Nephron (organoid): ENCODE measurements at regions not wholly inside any gene's neighbourhood (a gene's known extent, or its start where the extent isn't known, plus 50 kb on each side); places are given as distances from the start of the nearest gene placed in this dataset.

Source experiments
- H3K27ac Mint-ChIP-seq, 3 experiments: 2 replicates each; pipeline ENCODE4 v1.8.0; 2020; ENCODE audit warnings: mixed read lengths in 3 of 3, mild to moderate bottlenecking in 2 of 3, moderate library complexity in 1 of 3
- H3K27me3 Mint-ChIP-seq: 2 replicates; pipeline ENCODE4 v1.8.0; 2021; ENCODE audit warnings: low read depth, mild to moderate bottlenecking, moderate library complexity, mixed read lengths
- H3K36me3 Mint-ChIP-seq: 2 replicates; pipeline ENCODE4 v1.8.0; 2020; ENCODE audit warnings: low read depth, mixed read lengths
- H3K4me1 Mint-ChIP-seq: 2 replicates; pipeline ENCODE4 v1.8.0; 2020; ENCODE audit warnings: mixed read lengths
- H3K4me3 Mint-ChIP-seq, 3 experiments: 2 replicates each; pipeline ENCODE4 v1.8.0; 2020; ENCODE audit warnings: mild to moderate bottlenecking in 3 of 3, mixed read lengths in 3 of 3, moderate library complexity in 2 of 3
- H3K9me3 Mint-ChIP-seq: 2 replicates; pipeline ENCODE4 v1.8.0; 2020; ENCODE audit warnings: mixed read lengths
- TF ChIP-seq, protein P1 (sequence below), 3 experiments: fragments of 200-600 bp; sonication (generic); IDR thresholded peaks; one replicate each; pipeline ENCODE4 v1.5.0; 2021; ENCODE audit warnings: antibody characterized with exemption in 3 of 3; ENCODE audit not compliant: unreplicated experiment in 3 of 3

GRCh38 chr5:96597438-96598020 is 64.6 kb upstream of the CAST start:
- no peaks in the 10 kb centered on the region for H3K4me1 Mint-ChIP-seq
- H3K27ac Mint-ChIP-seq, result no peak overlapping the region
- TF ChIP-seq, protein P1, sequence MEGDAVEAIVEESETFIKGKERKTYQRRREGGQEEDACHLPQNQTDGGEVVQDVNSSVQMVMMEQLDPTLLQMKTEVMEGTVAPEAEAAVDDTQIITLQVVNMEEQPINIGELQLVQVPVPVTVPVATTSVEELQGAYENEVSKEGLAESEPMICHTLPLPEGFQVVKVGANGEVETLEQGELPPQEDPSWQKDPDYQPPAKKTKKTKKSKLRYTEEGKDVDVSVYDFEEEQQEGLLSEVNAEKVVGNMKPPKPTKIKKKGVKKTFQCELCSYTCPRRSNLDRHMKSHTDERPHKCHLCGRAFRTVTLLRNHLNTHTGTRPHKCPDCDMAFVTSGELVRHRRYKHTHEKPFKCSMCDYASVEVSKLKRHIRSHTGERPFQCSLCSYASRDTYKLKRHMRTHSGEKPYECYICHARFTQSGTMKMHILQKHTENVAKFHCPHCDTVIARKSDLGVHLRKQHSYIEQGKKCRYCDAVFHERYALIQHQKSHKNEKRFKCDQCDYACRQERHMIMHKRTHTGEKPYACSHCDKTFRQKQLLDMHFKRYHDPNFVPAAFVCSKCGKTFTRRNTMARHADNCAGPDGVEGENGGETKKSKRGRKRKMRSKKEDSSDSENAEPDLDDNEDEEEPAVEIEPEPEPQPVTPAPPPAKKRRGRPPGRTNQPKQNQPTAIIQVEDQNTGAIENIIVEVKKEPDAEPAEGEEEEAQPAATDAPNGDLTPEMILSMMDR (IDR thresholded peaks at IDR 0.05; ENCODE audit: unreplicated experiment in 3 of 3), result no peak
- H3K9me3 Mint-ChIP-seq, result no peaks in the 10 kb centered on the region
- H3K27me3 Mint-ChIP-seq, result peaks cover 6% of the 10 kb centered on the region
- no peak overlapping the region for H3K4me3 Mint-ChIP-seq
- no peaks in the 10 kb centered on the region for H3K36me3 Mint-ChIP-seq

DNA sequence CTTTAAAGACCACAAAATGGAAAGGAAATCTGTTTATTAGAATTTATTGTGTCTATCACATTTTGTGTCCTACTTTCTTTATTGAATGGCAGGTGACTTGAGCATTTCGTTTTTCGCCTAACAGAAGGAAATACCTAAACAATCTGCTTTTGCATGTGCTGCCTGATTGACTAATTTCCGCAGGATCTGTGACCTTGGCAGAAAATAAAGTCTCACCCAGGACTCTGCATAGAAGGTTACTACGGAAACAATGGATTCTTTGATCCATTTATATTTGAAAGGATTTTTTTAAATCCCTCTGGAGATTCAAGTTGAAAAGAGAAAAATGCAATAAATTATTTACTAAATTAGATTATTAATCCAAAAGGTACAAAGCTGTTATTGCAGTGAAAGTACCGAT is 61.0 kb upstream of the CAST start:
- Mint-ChIP-seq H3K36me3 (no peaks in the 10 kb centered on the region), H3K27me3 (peaks cover 6% of the 10 kb centered on the region), H3K27ac (no peak overlapping the region), H3K9me3 (no peaks in the 10 kb centered on the region), H3K4me1 (no peaks in the 10 kb centered on the region), H3K4me3 (no peak overlapping the region)
- TF ChIP-seq, protein P1 (IDR thresholded peaks at IDR 0.05; ENCODE audit: unreplicated experiment in 3 of 3), result no peak

DNA sequence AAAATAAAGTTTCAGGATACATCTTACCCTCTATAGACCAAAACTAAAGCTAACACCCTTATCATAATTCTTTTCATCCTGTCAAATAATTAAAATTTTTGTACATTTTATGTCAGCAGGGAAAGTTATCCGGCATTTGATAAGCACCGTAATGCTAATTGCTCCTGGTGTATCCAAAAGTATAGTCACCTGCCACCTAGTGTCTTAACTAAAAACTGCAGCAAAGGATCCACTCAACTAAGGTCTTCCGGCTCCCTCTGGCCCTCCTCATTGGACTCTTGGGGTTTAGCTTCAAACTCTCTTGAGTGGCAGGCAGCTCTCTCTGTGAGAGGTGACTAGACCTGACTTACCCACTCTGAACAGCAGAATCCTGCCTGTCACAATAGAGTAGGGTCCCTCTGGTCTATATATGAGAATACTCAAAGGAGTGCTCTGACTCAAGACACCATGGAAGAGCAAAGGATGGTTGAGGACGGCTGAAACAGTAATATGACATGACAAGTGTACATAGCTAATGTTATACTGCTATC is 60.4 kb upstream of the CAST start:
- TF ChIP-seq, protein P1 (IDR thresholded peaks at IDR 0.05; ENCODE audit: unreplicated experiment in 3 of 3), result peak; percentile 67 to 84 (median 80)
- Mint-ChIP-seq H3K36me3 (no peaks in the 10 kb centered on the region), H3K4me1 (no peaks in the 10 kb centered on the region), H3K4me3 (no peak overlapping the region), H3K27me3 (peaks cover 6% of the 10 kb centered on the region), H3K9me3 (no peaks in the 10 kb centered on the region), H3K27ac (no peak overlapping the region)

DNA sequence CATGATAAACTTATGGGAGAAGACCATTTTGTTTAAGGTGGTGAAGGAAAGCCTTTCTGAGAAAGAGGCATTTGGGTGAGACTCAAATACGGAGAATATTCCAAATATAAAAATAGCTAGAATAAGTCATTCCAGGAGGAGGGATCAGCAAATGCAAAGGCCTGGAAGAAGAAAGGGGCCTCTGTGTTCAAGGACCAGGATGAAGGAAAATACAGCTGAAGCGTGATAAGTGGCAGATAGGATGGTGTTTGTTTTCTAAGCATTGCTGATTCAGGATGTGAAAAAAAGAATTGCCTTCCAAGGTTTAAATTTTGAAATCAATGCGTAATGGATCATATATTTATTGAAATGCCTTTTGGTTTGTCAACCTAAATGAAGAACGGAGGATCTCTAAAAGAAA is 59.4 kb upstream of the CAST start:
- H3K9me3 Mint-ChIP-seq, result no peaks in the 10 kb centered on the region
- TF ChIP-seq, protein P1 (IDR thresholded peaks at IDR 0.05; ENCODE audit: unreplicated experiment in 3 of 3), result no peak
- H3K36me3 Mint-ChIP-seq, result no peaks in the 10 kb centered on the region
- no peaks in the 10 kb centered on the region for H3K4me1 Mint-ChIP-seq
- H3K4me3 Mint-ChIP-seq, result no peak overlapping the region
- H3K27ac Mint-ChIP-seq, result no peak overlapping the region
- peaks cover 6% of the 10 kb centered on the region for H3K27me3 Mint-ChIP-seq

DNA sequence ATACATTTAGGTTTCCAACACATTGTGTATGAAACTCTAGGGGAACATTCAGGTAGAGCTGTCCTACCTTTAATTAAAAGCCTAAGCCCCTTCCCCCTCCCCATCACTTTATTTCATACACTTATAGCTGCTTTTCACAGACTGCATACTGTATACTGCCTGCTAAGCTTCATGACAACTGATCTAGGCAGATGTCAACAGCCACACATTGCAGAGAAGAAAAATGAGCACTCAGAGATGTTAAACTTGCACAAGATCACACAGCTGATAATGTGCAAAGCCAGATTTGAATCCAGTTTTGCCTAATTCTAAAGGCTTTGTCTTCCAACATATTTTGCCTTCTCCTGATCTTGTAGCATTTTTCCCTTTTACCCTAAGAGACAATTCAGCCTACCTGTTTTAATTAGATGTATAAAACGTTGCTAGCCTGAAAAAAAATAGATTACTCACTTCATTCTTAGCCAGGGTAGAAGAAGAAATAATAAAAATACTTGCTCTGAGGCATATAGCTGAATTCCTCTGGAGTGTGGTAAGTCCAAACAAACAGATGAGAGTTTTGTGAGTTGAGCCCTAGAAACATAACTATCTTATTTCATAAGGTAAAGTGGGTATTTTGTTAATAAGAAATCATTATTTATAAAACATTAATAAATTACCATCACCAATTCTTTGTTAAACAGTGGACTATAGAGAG is 56.9 kb upstream of the CAST start:
- Mint-ChIP-seq H3K4me3 (no peak overlapping the region), H3K36me3 (no peaks in the 10 kb centered on the region), H3K27me3 (peaks cover 6% of the 10 kb centered on the region), H3K9me3 (peaks cover 5% of the 10 kb centered on the region), H3K4me1 (no peaks in the 10 kb centered on the region), H3K27ac (no peak overlapping the region)
- TF ChIP-seq, protein P1 (IDR thresholded peaks at IDR 0.05; ENCODE audit: unreplicated experiment in 3 of 3), result no peak

DNA sequence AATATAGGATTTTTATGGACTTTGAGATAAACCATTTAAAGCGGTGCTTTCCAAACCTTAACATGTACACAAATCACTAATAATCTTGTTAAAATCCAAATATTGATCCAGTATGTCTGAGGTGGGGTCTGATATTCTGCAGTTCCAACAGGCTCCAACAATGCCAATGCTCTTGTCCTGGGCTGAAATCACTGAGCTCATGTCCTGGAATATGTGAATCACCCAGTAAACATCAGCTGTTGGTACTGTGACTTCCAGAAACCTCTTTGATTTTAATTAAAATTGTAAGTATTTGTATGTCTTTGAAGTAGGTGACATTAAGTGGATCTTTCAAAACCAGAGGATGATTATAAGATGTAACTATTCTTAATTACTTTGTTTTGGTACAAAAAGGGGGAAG is 52.8 kb upstream of the CAST start:
- Mint-ChIP-seq H3K9me3 (peaks cover 6% of the 10 kb centered on the region), H3K36me3 (no peaks in the 10 kb centered on the region), H3K4me1 (peaks cover 3% of the 10 kb centered on the region), H3K27ac (no peak overlapping the region), H3K27me3 (no peaks in the 10 kb centered on the region), H3K4me3 (no peak overlapping the region)
- TF ChIP-seq, protein P1 (IDR thresholded peaks at IDR 0.05; ENCODE audit: unreplicated experiment in 3 of 3), result no peak
